ENCODE measurements at regions not wholly inside any gene's neighbourhood (a gene's known extent, or its start where the extent isn't known, plus 50 kb on each side); places are given as distances from the start of the nearest gene placed in this dataset.

GRCh38 chr10:78310481-78311080, 276.9 kb downstream of the RPS24 start:
- no peak for DNase-seq (ENCODE audit: low read depth in 4 of 4, low spot score in 2 of 4)

GRCh38 chr10:78312197-78313047, 278.8 kb downstream of the RPS24 start:
- DNase-seq (ENCODE audit: low read depth in 4 of 4, low spot score in 2 of 4): no peak

- no peak for DNase-seq (ENCODE audit: low read depth in 4 of 4, low spot score in 2 of 4)
These were observed 279.4 kb downstream of the RPS24 start for GRCh38 chr10:78313048-78313381.

- DNase-seq (ENCODE audit: low read depth in 4 of 4, low spot score in 2 of 4): no peak
These were observed 280.0 kb downstream of the RPS24 start for GRCh38 chr10:78313636-78314035.

GRCh38 chr10:78314651-78315050, 281.0 kb downstream of the RPS24 start:
- DNase-seq (ENCODE audit: low read depth in 4 of 4, low spot score in 2 of 4): no peak

- no peak for DNase-seq (ENCODE audit: low read depth in 4 of 4, low spot score in 2 of 4)
These were observed 282.8 kb downstream of the RPS24 start for GRCh38 chr10:78316451-78316931.

GRCh38 chr10:78318305-78318704, 284.6 kb downstream of the RPS24 start:
- DNase-seq (ENCODE audit: low read depth in 4 of 4, low spot score in 2 of 4): no peak

GRCh38 chr10:78319371-78319770, 285.7 kb downstream of the RPS24 start:
- DNase-seq (ENCODE audit: low read depth in 4 of 4, low spot score in 2 of 4): no peak

GRCh38 chr10:78319841-78320240, 286.2 kb downstream of the RPS24 start:
- DNase-seq (ENCODE audit: low read depth in 4 of 4, low spot score in 2 of 4): no peak

- DNase-seq (ENCODE audit: low read depth in 4 of 4, low spot score in 2 of 4): no peak
These were observed 286.8 kb downstream of the RPS24 start for GRCh38 chr10:78320506-78320905.

- no peak for DNase-seq (ENCODE audit: low read depth in 4 of 4, low spot score in 2 of 4)
These were observed 287.3 kb downstream of the RPS24 start for GRCh38 chr10:78321000-78321399.

GRCh38 chr10:78321500-78321899, 287.8 kb downstream of the RPS24 start:
- no peak for DNase-seq (ENCODE audit: low read depth in 4 of 4, low spot score in 2 of 4)

- DNase-seq (ENCODE audit: low read depth in 4 of 4, low spot score in 2 of 4): no peak
These were observed 292.7 kb downstream of the RPS24 start for GRCh38 chr10:78326372-78326771.

GRCh38 chr10:78327778-78328591, 294.3 kb downstream of the RPS24 start:
- no peak for DNase-seq (ENCODE audit: low read depth in 4 of 4, low spot score in 2 of 4)

GRCh38 chr10:78328592-78329404, 295.1 kb downstream of the RPS24 start:
- DNase-seq (ENCODE audit: low read depth in 4 of 4, low spot score in 2 of 4): no peak

GRCh38 chr10:78330884-78331283, 297.2 kb downstream of the RPS24 start:
- DNase-seq (ENCODE audit: low read depth in 4 of 4, low spot score in 2 of 4): no peak

GRCh38 chr10:78331391-78331922, 297.8 kb downstream of the RPS24 start:
- DNase-seq (ENCODE audit: low read depth in 4 of 4, low spot score in 2 of 4): no peak

GRCh38 chr10:78332012-78332411, 298.3 kb downstream of the RPS24 start:
- DNase-seq (ENCODE audit: low read depth in 4 of 4, low spot score in 2 of 4): no peak

GRCh38 chr10:78332657-78333056, 299.0 kb downstream of the RPS24 start:
- DNase-seq (ENCODE audit: low read depth in 4 of 4, low spot score in 2 of 4): no peak
